Keratinocyte (primary cell): ENCODE measurements at regions not wholly inside any gene's neighbourhood (a gene's known extent, or its start where the extent isn't known, plus 50 kb on each side); places are given as distances from the start of the nearest gene placed in this dataset.

Source experiments
- DNase-seq: peaks from one replicate; pipeline ENCODE4 v3.0.0-alpha.2; 2011; ENCODE audit warnings: low read depth, missing footprints, low spot score
- FAIRE-seq: peaks from 2 replicates; lab custom pipeline; 2011; peaks lifted over from hg19 to GRCh38; lab: Jason Lieb, UNC
- H2AFZ ChIP-seq: 2 replicates; pipeline ENCODE4 v1.6.0; 2012; ENCODE audit warnings: low read length, control low read depth, inconsistent platforms; ENCODE audit not compliant: control insufficient read depth
- H3K27ac ChIP-seq: 2 replicates; pipeline ENCODE4 v1.5.1; 2011; ENCODE audit warnings: low read length; ENCODE audit not compliant: control insufficient read depth, insufficient read depth
- H3K27me3 ChIP-seq: 3 replicates; pipeline ENCODE4 v1.6.0; 2011; ENCODE audit warnings: low read length; ENCODE audit not compliant: control insufficient read depth, insufficient read depth; ENCODE audit errors: extremely low read depth
- H3K36me3 ChIP-seq, 2 experiments: 2 replicates in 1 of 2; 3 replicates in 1 of 2; pipeline ENCODE4 v1.5.1; 2011; ENCODE audit warnings: low read length in 2 of 2, mild to moderate bottlenecking in 1 of 2; ENCODE audit not compliant: control insufficient read depth in 2 of 2, insufficient read depth in 2 of 2; ENCODE audit errors: extremely low read depth in 1 of 2
- H3K4me1 ChIP-seq: 3 replicates; pipeline ENCODE4 v1.5.1; 2011; ENCODE audit warnings: low read length; ENCODE audit not compliant: control insufficient read depth, insufficient read depth; ENCODE audit errors: extremely low read depth
- H3K4me2 ChIP-seq: 3 replicates; pipeline ENCODE4 v1.6.0; 2011; ENCODE audit warnings: low read depth, low read length; ENCODE audit not compliant: control insufficient read depth, insufficient read depth; ENCODE audit errors: extremely low read depth
- H3K4me3 ChIP-seq, 3 experiments: fragments of 200-600 bp in 1 of 3; sonication (generic) in 1 of 3; 2 replicates in 2 of 3; 3 replicates in 1 of 3; pipeline ENCODE4 v1.5.1; 2011 to 2016; ENCODE audit warnings: low read length in 3 of 3, mild to moderate bottlenecking in 3 of 3, control low read depth in 2 of 3, inconsistent platforms in 1 of 3, low read depth in 1 of 3, mixed read lengths in 1 of 3, mixed run types in 1 of 3, moderate library complexity in 1 of 3; ENCODE audit not compliant: control insufficient read depth in 2 of 3, insufficient read depth in 2 of 3; ENCODE audit errors: extremely low read depth in 1 of 3
- H3K79me2 ChIP-seq: 2 replicates; pipeline ENCODE4 v1.6.0; 2012; ENCODE audit warnings: low read length; ENCODE audit not compliant: control insufficient read depth, insufficient read depth
- H3K9ac ChIP-seq: 3 replicates; pipeline ENCODE4 v1.6.0; 2011; ENCODE audit warnings: low read length; ENCODE audit not compliant: control insufficient read depth, insufficient read depth; ENCODE audit errors: extremely low read depth
- H3K9me1 ChIP-seq: 3 replicates; pipeline ENCODE4 v1.6.0; 2011; ENCODE audit warnings: low read length; ENCODE audit not compliant: control insufficient read depth, insufficient read depth; ENCODE audit errors: extremely low read depth
- H3K9me3 ChIP-seq: 2 replicates; pipeline ENCODE4 v1.5.1; 2012; ENCODE audit warnings: low read depth, low read length; ENCODE audit not compliant: control insufficient read depth
- H4K20me1 ChIP-seq: 3 replicates; pipeline ENCODE4 v1.6.0; 2011; ENCODE audit warnings: low read length; ENCODE audit not compliant: control insufficient read depth, insufficient read depth; ENCODE audit errors: extremely low read depth
- CTCF ChIP-seq, 3 experiments: IDR thresholded peaks in 1 of 3; conservative IDR thresholded peaks in 1 of 3; optimal IDR thresholded peaks in 1 of 3; 2 replicates in 2 of 3; 3 replicates in 1 of 3; pipeline versions ENCODE3 to v1.5.1; 2011; ENCODE audit warnings: low read length in 3 of 3, mild to moderate bottlenecking in 3 of 3, moderate library complexity in 2 of 3, control low read depth in 1 of 3, inconsistent platforms in 1 of 3; ENCODE audit not compliant: insufficient read depth in 2 of 3; ENCODE audit errors: extremely low read depth in 1 of 3
- EZH2 ChIP-seq: IDR thresholded peaks from one replicate; pipeline ENCODE4 v1.6.1; 2012; ENCODE audit warnings: inconsistent platforms, mild to moderate bottlenecking, low read length, moderate library complexity
- dilution Hi-C: fragments of 300-500 bp; cut with MboI; formaldehyde crosslinking; loops from one replicate; pipeline ENCODE4 v1.7.0; 2020; ENCODE audit warnings: low sequenced_read_pairs; ENCODE audit not compliant: extremely low pct_ligation_motif_present

- DNase-seq: no peak
- H3K9ac ChIP-seq: no peak overlapping the region
- FAIRE-seq: no peak
- no peak overlapping the region for H3K27ac ChIP-seq
- no peaks in the 10 kb centered on the region for H3K9me1 ChIP-seq
- H3K4me2 ChIP-seq: no peak overlapping the region
- H3K79me2 ChIP-seq: no peaks in the 10 kb centered on the region
- TF ChIP-seq CTCF (optimal IDR thresholded peaks at IDR 0.05 in 1 of 3, IDR thresholded peaks at IDR 0.05 in 1 of 3, conservative IDR thresholded peaks at IDR 0.05 in 1 of 3; ENCODE audit: extremely low read depth in 1 of 3, insufficient read depth in 2 of 3, low read length in 3 of 3): no peak
- TF ChIP-seq EZH2: no peak
- H2AFZ ChIP-seq: no peak overlapping the region
- H3K9me3 ChIP-seq: no peaks in the 10 kb centered on the region
- no peak overlapping the region for H3K4me3 ChIP-seq
- no peaks in the 10 kb centered on the region for H3K27me3 ChIP-seq
- no peaks in the 10 kb centered on the region for H4K20me1 ChIP-seq
- dilution Hi-C loops: no loop called here
- no peaks in the 10 kb centered on the region for H3K4me1 ChIP-seq
- H3K36me3 ChIP-seq: no peaks in the 10 kb centered on the region
These were observed 520.8 kb downstream of the NUF2 start for GRCh38 chr1:163842571-163842970.

GRCh38 chr1:163844459-163844858, 522.7 kb downstream of the NUF2 start:
- no peaks in the 10 kb centered on the region for H3K79me2 ChIP-seq
- no peak overlapping the region for H3K4me3 ChIP-seq
- no peak overlapping the region for H3K4me2 ChIP-seq
- H3K9ac ChIP-seq: no peak overlapping the region
- dilution Hi-C loops: no loop called here
- no peaks in the 10 kb centered on the region for H3K36me3 ChIP-seq
- H3K9me3 ChIP-seq: no peaks in the 10 kb centered on the region
- DNase-seq (no peak), FAIRE-seq (no peak)
- no peaks in the 10 kb centered on the region for H3K27me3 ChIP-seq
- H3K9me1 ChIP-seq: no peaks in the 10 kb centered on the region
- no peak overlapping the region for H3K27ac ChIP-seq
- no peak overlapping the region for H2AFZ ChIP-seq
- no peaks in the 10 kb centered on the region for H3K4me1 ChIP-seq
- H4K20me1 ChIP-seq: no peaks in the 10 kb centered on the region
- no peak for TF ChIP-seq EZH2
- TF ChIP-seq CTCF (optimal IDR thresholded peaks at IDR 0.05 in 1 of 3, IDR thresholded peaks at IDR 0.05 in 1 of 3, conservative IDR thresholded peaks at IDR 0.05 in 1 of 3; ENCODE audit: extremely low read depth in 1 of 3, insufficient read depth in 2 of 3, low read length in 3 of 3): no peak
